ENCODE measurements at regions not wholly inside any gene's neighbourhood (a gene's known extent, or its start where the extent isn't known, plus 50 kb on each side); places are given as distances from the start of the nearest gene placed in this dataset.

DNA sequence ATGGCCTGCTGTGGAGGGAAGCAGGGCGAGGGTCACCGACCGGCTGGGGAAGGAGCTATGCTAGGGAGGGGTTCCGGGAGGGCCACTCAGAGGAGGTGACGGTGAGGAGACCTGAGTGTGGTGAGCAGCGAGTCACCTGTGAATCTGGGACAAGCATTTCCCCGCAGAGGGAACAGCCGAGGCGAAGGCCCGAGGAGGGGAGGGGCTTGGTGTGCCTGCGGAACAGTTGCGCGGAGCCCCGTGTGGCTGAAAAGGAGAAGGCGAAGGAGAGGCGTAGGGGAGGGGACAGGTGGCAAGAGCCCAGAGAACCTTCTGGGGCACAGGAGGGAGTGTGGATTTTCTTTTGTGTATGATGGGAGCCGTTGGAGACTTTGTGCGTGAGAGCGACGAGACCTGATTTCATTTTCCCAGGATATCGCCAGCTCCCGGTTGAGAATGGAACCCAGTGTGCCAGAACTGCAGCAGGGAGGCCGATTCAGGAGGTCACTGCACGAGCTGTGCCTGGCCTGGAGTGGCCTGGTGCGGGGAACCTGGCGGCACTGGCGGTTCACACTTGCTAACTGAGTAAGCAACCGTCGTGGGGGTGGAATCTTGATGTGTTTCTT, 117.7 kb upstream of the ZNF507 start:
- Histone ChIP-seq H3K36me3 (ENCODE audit: control insufficient read depth, low read length) (no peaks in the 10 kb centered on the region), H3K4me3 (ENCODE audit: low read length) (no peak overlapping the region), H3K27me3 (ENCODE audit: control insufficient read depth, low read length) (peaks cover 6% of the 10 kb centered on the region), H3K9me3 (ENCODE audit: control insufficient read depth, insufficient read depth, low read length) (no peaks in the 10 kb centered on the region), H3K4me2 (ENCODE audit: low read length) (no peak overlapping the region), H3K9me2 (replicated peaks; ENCODE audit: control insufficient read depth, low read length) (no peaks in the 10 kb centered on the region), H4K20me1 (ENCODE audit: control insufficient read depth, insufficient read depth, low read depth, low read length) (no peaks in the 10 kb centered on the region), H3K79me2 (ENCODE audit: control insufficient read depth, low read length) (no peaks in the 10 kb centered on the region), H3F3A (ENCODE audit: control insufficient read depth, insufficient read depth) (no peaks in the 10 kb centered on the region), H3K27ac (ENCODE audit: low read depth, low read length) (no peak overlapping the region), H3K4me1 (ENCODE audit: control insufficient read depth, low read length) (no peaks in the 10 kb centered on the region)
- TF ChIP-seq, protein P1, sequence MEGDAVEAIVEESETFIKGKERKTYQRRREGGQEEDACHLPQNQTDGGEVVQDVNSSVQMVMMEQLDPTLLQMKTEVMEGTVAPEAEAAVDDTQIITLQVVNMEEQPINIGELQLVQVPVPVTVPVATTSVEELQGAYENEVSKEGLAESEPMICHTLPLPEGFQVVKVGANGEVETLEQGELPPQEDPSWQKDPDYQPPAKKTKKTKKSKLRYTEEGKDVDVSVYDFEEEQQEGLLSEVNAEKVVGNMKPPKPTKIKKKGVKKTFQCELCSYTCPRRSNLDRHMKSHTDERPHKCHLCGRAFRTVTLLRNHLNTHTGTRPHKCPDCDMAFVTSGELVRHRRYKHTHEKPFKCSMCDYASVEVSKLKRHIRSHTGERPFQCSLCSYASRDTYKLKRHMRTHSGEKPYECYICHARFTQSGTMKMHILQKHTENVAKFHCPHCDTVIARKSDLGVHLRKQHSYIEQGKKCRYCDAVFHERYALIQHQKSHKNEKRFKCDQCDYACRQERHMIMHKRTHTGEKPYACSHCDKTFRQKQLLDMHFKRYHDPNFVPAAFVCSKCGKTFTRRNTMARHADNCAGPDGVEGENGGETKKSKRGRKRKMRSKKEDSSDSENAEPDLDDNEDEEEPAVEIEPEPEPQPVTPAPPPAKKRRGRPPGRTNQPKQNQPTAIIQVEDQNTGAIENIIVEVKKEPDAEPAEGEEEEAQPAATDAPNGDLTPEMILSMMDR (IDR thresholded peaks at IDR 0.05; ENCODE audit: low read depth, low read length, poor library complexity, severe bottlenecking): no peak
- no peak for TF ChIP-seq EZH2phosphoT487 (IDR thresholded peaks at IDR 0.05; ENCODE audit: borderline replicate concordance, low read length)

DNA sequence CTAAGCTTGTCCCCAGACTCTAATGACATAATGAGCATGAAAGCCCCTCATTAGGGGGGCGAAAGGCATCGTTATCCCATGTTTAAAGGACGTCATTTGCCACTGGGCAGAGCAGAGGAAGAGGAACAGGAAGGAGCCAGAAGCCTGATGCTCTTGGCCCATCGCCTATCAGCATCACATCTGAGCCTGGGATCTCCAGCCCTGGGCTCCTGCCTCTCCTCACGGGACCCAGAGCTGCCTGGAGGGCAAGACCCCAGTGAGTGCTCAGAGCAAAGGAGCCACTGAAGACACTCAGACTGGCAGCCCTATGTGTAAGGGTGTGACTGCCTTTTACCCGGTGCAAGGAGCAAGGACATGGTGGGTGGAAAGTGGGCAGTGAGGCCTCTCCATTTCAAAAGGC, 115.0 kb upstream of the ZNF507 start:
- TF ChIP-seq, protein P1 (IDR thresholded peaks at IDR 0.05; ENCODE audit: low read depth, low read length, poor library complexity, severe bottlenecking): no peak
- no peak for TF ChIP-seq EZH2phosphoT487 (IDR thresholded peaks at IDR 0.05; ENCODE audit: borderline replicate concordance, low read length)
- Histone ChIP-seq H3K9me2 (replicated peaks; ENCODE audit: control insufficient read depth, low read length) (no peaks in the 10 kb centered on the region), H3K36me3 (ENCODE audit: control insufficient read depth, low read length) (no peaks in the 10 kb centered on the region), H3K27ac (ENCODE audit: low read depth, low read length) (no peak overlapping the region), H4K20me1 (ENCODE audit: control insufficient read depth, insufficient read depth, low read depth, low read length) (no peaks in the 10 kb centered on the region), H3K79me2 (ENCODE audit: control insufficient read depth, low read length) (no peaks in the 10 kb centered on the region), H3K4me3 (ENCODE audit: low read length) (no peak overlapping the region), H3K27me3 (ENCODE audit: control insufficient read depth, low read length) (no peaks in the 10 kb centered on the region), H3K9me3 (ENCODE audit: control insufficient read depth, insufficient read depth, low read length) (no peaks in the 10 kb centered on the region), H3K4me2 (ENCODE audit: low read length) (no peak overlapping the region), H3F3A (ENCODE audit: control insufficient read depth, insufficient read depth) (no peaks in the 10 kb centered on the region), H3K4me1 (ENCODE audit: control insufficient read depth, low read length) (no peaks in the 10 kb centered on the region)

DNA sequence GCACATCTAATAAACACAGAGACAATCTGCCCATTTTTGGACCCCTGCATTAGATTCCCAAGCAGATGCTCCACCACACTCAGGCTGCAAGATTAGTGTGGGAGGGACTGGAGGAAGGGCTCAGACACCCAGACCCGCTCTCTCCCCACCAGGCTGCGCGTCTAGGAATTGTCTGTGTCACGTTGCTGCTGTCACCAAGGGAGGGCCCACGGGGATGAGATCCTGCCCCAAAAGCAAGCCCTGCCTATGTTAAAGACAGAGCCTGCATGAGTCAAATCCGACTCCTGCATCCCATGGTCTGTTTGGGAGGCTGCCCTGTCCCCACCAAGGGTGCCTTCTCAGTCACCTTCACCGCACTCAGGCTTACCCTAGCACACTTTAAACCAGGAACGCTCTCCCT, 114.4 kb upstream of the ZNF507 start:
- Histone ChIP-seq H3K4me1 (ENCODE audit: control insufficient read depth, low read length) (no peaks in the 10 kb centered on the region), H3K4me2 (ENCODE audit: low read length) (no peak overlapping the region), H3K4me3 (ENCODE audit: low read length) (no peak overlapping the region), H3K79me2 (ENCODE audit: control insufficient read depth, low read length) (no peaks in the 10 kb centered on the region), H4K20me1 (ENCODE audit: control insufficient read depth, insufficient read depth, low read depth, low read length) (no peaks in the 10 kb centered on the region), H3F3A (ENCODE audit: control insufficient read depth, insufficient read depth) (no peaks in the 10 kb centered on the region), H3K9me2 (replicated peaks; ENCODE audit: control insufficient read depth, low read length) (no peaks in the 10 kb centered on the region), H3K9me3 (ENCODE audit: control insufficient read depth, insufficient read depth, low read length) (no peaks in the 10 kb centered on the region), H3K27ac (ENCODE audit: low read depth, low read length) (no peak overlapping the region), H3K27me3 (ENCODE audit: control insufficient read depth, low read length) (no peaks in the 10 kb centered on the region), H3K36me3 (ENCODE audit: control insufficient read depth, low read length) (no peaks in the 10 kb centered on the region)
- TF ChIP-seq EZH2phosphoT487 (IDR thresholded peaks at IDR 0.05; ENCODE audit: borderline replicate concordance, low read length): no peak
- TF ChIP-seq, protein P1 (IDR thresholded peaks at IDR 0.05; ENCODE audit: low read depth, low read length, poor library complexity, severe bottlenecking): no peak
